Parathyroid adenoma (tissue), 2 donors: ENCODE measurements at regions not wholly inside any gene's neighbourhood (a gene's known extent, or its start where the extent isn't known, plus 50 kb on each side); places are given as distances from the start of the nearest gene placed in this dataset.

Experiments
- H2AFZ ChIP-seq: fragments of 300-600 bp; sonication (generic); one replicate; pipeline ENCODE4 v1.7.0; 2017; ENCODE audit warnings: antibody characterized with exemption, mild to moderate bottlenecking
- H3K27ac ChIP-seq: fragments of 300-600 bp; sonication (generic); one replicate; pipeline ENCODE4 v1.7.0; 2017
- H3K27me3 ChIP-seq: fragments of 300-600 bp; sonication (generic); one replicate; pipeline ENCODE4 v1.7.0; 2017; ENCODE audit warnings: low read length; ENCODE audit not compliant: control insufficient read depth, insufficient read depth
- H3K36me3 ChIP-seq: fragments of 300-600 bp; sonication (generic); one replicate; pipeline ENCODE4 v1.7.0; 2017; ENCODE audit warnings: low read length; ENCODE audit not compliant: control insufficient read depth, insufficient read depth
- H3K4me1 ChIP-seq: fragments of 300-600 bp; sonication (generic); one replicate; pipeline ENCODE4 v1.7.0; 2017; ENCODE audit warnings: control low read depth
- H3K4me2 ChIP-seq: fragments of 300-600 bp; sonication (generic); one replicate; pipeline ENCODE4 v1.7.0; 2017; ENCODE audit warnings: low read length
- H3K4me3 ChIP-seq: fragments of 300-600 bp; sonication (generic); one replicate; pipeline ENCODE4 v1.7.0; 2017; ENCODE audit warnings: low read depth, low read length
- H3K79me2 ChIP-seq: fragments of 300-600 bp; sonication (generic); one replicate; pipeline ENCODE4 v1.7.0; 2017; ENCODE audit warnings: control low read depth
- H3K9ac ChIP-seq: fragments of 300-600 bp; sonication (generic); one replicate; pipeline ENCODE4 v1.7.0; 2017; ENCODE audit warnings: mild to moderate bottlenecking
- H3K9me3 ChIP-seq: fragments of 300-600 bp; sonication (generic); one replicate; pipeline ENCODE4 v1.7.0; 2017; ENCODE audit warnings: low read length; ENCODE audit not compliant: control insufficient read depth
- TF ChIP-seq, protein P1 (sequence below): fragments of 300-600 bp; sonication (generic); IDR thresholded peaks from one replicate; pipeline ENCODE4 v1.7.0; 2017; ENCODE audit warnings: antibody characterized with exemption, mild to moderate bottlenecking
- donor health status: primary hyperparathyroidism.

- TF ChIP-seq, protein P1, sequence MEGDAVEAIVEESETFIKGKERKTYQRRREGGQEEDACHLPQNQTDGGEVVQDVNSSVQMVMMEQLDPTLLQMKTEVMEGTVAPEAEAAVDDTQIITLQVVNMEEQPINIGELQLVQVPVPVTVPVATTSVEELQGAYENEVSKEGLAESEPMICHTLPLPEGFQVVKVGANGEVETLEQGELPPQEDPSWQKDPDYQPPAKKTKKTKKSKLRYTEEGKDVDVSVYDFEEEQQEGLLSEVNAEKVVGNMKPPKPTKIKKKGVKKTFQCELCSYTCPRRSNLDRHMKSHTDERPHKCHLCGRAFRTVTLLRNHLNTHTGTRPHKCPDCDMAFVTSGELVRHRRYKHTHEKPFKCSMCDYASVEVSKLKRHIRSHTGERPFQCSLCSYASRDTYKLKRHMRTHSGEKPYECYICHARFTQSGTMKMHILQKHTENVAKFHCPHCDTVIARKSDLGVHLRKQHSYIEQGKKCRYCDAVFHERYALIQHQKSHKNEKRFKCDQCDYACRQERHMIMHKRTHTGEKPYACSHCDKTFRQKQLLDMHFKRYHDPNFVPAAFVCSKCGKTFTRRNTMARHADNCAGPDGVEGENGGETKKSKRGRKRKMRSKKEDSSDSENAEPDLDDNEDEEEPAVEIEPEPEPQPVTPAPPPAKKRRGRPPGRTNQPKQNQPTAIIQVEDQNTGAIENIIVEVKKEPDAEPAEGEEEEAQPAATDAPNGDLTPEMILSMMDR: no peak
- Histone ChIP-seq H3K9me3 (no peaks in the 10 kb centered on the region), H3K4me1 (no peaks in the 10 kb centered on the region), H3K27me3 (no peaks in the 10 kb centered on the region), H3K4me2 (no peak overlapping the region), H3K79me2 (no peaks in the 10 kb centered on the region), H2AFZ (no peak overlapping the region), H3K4me3 (no peak overlapping the region), H3K9ac (no peak overlapping the region), H3K36me3 (no peaks in the 10 kb centered on the region), H3K27ac (no peak overlapping the region)
Observed at GRCh38 chr2:236988216-236988615, 97.5 kb upstream of the COPS8 start.

GRCh38 chr2:236988690-236989624, 96.7 kb upstream of the COPS8 start:
- TF ChIP-seq, protein P1: no peak
- Histone ChIP-seq H3K9ac (no peak overlapping the region), H2AFZ (no peak overlapping the region), H3K36me3 (no peaks in the 10 kb centered on the region), H3K27me3 (no peaks in the 10 kb centered on the region), H3K4me2 (no peak overlapping the region), H3K4me3 (no peak overlapping the region), H3K27ac (peak overlapping the region; percentile 20), H3K9me3 (no peaks in the 10 kb centered on the region), H3K79me2 (no peaks in the 10 kb centered on the region), H3K4me1 (no peaks in the 10 kb centered on the region)

DNA sequence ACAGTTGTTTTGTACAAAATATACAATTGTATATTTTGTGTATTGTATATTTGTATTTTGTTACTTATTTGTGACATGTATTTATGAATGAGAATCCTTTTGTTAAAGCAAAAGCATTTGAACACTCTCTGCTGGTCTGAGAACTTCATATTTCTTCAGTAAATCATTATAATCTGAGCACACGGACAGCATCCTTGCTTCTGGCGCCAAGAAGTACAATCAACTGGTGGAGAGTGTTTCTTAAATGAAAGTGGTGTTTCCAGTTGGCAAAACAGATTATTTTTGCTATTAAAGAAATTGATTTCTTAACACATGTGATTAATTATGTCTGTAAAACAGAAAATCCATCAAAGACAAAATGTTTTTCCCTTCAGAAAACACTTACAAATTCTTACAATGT, 95.1 kb upstream of the COPS8 start:
- no peaks in the 10 kb centered on the region for H3K27me3 ChIP-seq
- no peak overlapping the region for H3K9ac ChIP-seq
- no peaks in the 10 kb centered on the region for H3K4me1 ChIP-seq
- no peak overlapping the region for H2AFZ ChIP-seq
- H3K4me3 ChIP-seq: no peak overlapping the region
- no peaks in the 10 kb centered on the region for H3K36me3 ChIP-seq
- no peak overlapping the region for H3K27ac ChIP-seq
- H3K9me3 ChIP-seq: no peaks in the 10 kb centered on the region
- TF ChIP-seq, protein P1: no peak
- no peak overlapping the region for H3K4me2 ChIP-seq
- H3K79me2 ChIP-seq: no peaks in the 10 kb centered on the region

DNA sequence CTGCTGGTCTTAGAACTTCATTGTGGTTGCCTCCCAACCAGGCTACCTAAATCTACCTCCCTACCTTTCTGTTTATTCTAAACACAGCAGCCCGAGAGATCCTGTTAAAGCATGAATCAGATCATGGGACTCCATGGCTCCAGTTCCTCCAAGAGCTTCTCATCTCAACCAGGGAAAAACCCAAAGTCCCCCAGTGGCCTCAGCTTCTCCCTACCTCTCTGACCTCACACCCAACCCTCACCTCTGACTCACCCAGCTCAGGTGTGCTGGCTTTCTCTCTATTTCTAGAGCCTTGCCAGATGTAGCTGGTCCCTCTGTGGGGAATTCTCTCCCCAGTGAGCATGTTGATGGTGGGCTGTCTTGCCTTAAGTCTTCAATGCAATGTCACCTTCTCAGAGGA, 93.8 kb upstream of the COPS8 start:
- no peaks in the 10 kb centered on the region for H3K27me3 ChIP-seq
- no peaks in the 10 kb centered on the region for H3K79me2 ChIP-seq
- no peak overlapping the region for H2AFZ ChIP-seq
- no peak overlapping the region for H3K9ac ChIP-seq
- H3K27ac ChIP-seq: no peak overlapping the region
- no peaks in the 10 kb centered on the region for H3K36me3 ChIP-seq
- no peak overlapping the region for H3K4me2 ChIP-seq
- TF ChIP-seq, protein P1: no peak
- no peaks in the 10 kb centered on the region for H3K9me3 ChIP-seq
- H3K4me3 ChIP-seq: no peak overlapping the region
- no peaks in the 10 kb centered on the region for H3K4me1 ChIP-seq

DNA sequence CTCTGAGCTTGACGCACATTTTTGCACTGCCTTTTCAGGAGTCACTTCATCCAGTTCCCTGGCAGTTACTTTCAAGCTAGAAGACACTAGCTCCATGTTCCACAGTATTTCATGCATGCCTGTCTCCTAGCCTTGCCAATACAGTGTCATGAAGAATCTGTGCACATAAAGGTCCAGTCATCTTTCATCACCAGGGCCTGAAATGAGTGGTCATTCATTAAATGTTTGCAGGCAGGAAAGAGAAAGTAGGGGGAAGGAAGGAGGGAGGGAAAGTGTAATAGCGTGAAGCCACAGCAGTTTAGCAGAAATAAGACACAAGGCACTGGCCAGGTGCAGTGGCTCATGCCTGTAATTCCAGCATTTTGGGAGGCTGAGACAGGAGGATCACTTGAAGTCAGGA, 92.4 kb upstream of the COPS8 start:
- Histone ChIP-seq H3K27ac (no peak overlapping the region), H3K9ac (no peak overlapping the region), H3K9me3 (no peaks in the 10 kb centered on the region), H3K79me2 (no peaks in the 10 kb centered on the region), H3K36me3 (no peaks in the 10 kb centered on the region), H2AFZ (no peak overlapping the region), H3K27me3 (no peaks in the 10 kb centered on the region), H3K4me3 (no peak overlapping the region), H3K4me2 (no peak overlapping the region), H3K4me1 (no peaks in the 10 kb centered on the region)
- TF ChIP-seq, protein P1: no peak
